NCI-H1092 treated with DMSO at 0.1 percent for 48 hours (cell line): ENCODE measurements at regions not wholly inside any gene's neighbourhood (a gene's known extent, or its start where the extent isn't known, plus 50 kb on each side); places are given as distances from the start of the nearest gene placed in this dataset.
"Not testable (repeated sequence)": the region's sequence is repeated elsewhere in the genome, so short reads cannot be mapped to it uniquely, and the experiment has no call there.

ENCODE experiments used
- DNase-seq: peaks from one replicate; lab custom pipeline; 2025; lab: John Stamatoyannopoulos, UW

- no peak for DNase-seq
These were observed 894.8 kb downstream of the REEP3 start for GRCh38 chr10:64416011-64416410.

- DNase-seq: no peak
These were observed 898.3 kb downstream of the REEP3 start for GRCh38 chr10:64419461-64419860.

GRCh38 chr10:64426745-64427144, 905.5 kb downstream of the REEP3 start:
- DNase-seq: no peak

- DNase-seq: no peak
These were observed 909.6 kb downstream of the REEP3 start for GRCh38 chr10:64430690-64431323.

GRCh38 chr10:64441872-64442271, 920.7 kb downstream of the REEP3 start:
- DNase-seq: not testable (repeated sequence)

- DNase-seq: no peak
These were observed 923.0 kb downstream of the REEP3 start for GRCh38 chr10:64444163-64444562.

GRCh38 chr10:64444564-64444963, 923.4 kb downstream of the REEP3 start:
- no peak for DNase-seq

GRCh38 chr10:64449603-64450002, 928.4 kb downstream of the REEP3 start:
- no peak for DNase-seq

GRCh38 chr10:64450312-64450711, 929.1 kb downstream of the REEP3 start:
- no peak for DNase-seq

GRCh38 chr10:64454962-64455361, 933.8 kb downstream of the REEP3 start:
- no peak for DNase-seq

- no peak for DNase-seq
These were observed 937.1 kb downstream of the REEP3 start for GRCh38 chr10:64458306-64458705.

GRCh38 chr10:64463406-64463805, 942.2 kb downstream of the REEP3 start:
- no peak for DNase-seq

GRCh38 chr10:64465653-64466052, 944.5 kb downstream of the REEP3 start:
- DNase-seq: no peak

GRCh38 chr10:64468219-64468618, 947.0 kb downstream of the REEP3 start:
- no peak for DNase-seq

GRCh38 chr10:64476506-64476905, 955.3 kb downstream of the REEP3 start:
- no peak for DNase-seq

- no peak for DNase-seq
These were observed 956.6 kb downstream of the REEP3 start for GRCh38 chr10:64477791-64478190.

- no peak for DNase-seq
These were observed 963.7 kb downstream of the REEP3 start for GRCh38 chr10:64484811-64485330.

GRCh38 chr10:64486149-64486548, 964.9 kb downstream of the REEP3 start:
- no peak for DNase-seq

GRCh38 chr10:64486901-64487300, 965.7 kb downstream of the REEP3 start:
- DNase-seq: no peak

GRCh38 chr10:64494901-64495300, 973.7 kb downstream of the REEP3 start:
- no peak for DNase-seq

GRCh38 chr10:64497306-64497705, 976.1 kb downstream of the REEP3 start:
- no peak for DNase-seq

GRCh38 chr10:64501807-64502206, 980.6 kb downstream of the REEP3 start:
- DNase-seq: no peak

GRCh38 chr10:64502936-64503335, 981.7 kb downstream of the REEP3 start:
- no peak for DNase-seq

GRCh38 chr10:64503429-64503828, 982.2 kb downstream of the REEP3 start:
- DNase-seq: no peak
